ENCODE measurements at regions not wholly inside any gene's neighbourhood (a gene's known extent, or its start where the extent isn't known, plus 50 kb on each side); places are given as distances from the start of the nearest gene placed in this dataset.
"Not testable (repeated sequence)": the region's sequence is repeated elsewhere in the genome, so short reads cannot be mapped to it uniquely, and the experiment has no call there.

DNA sequence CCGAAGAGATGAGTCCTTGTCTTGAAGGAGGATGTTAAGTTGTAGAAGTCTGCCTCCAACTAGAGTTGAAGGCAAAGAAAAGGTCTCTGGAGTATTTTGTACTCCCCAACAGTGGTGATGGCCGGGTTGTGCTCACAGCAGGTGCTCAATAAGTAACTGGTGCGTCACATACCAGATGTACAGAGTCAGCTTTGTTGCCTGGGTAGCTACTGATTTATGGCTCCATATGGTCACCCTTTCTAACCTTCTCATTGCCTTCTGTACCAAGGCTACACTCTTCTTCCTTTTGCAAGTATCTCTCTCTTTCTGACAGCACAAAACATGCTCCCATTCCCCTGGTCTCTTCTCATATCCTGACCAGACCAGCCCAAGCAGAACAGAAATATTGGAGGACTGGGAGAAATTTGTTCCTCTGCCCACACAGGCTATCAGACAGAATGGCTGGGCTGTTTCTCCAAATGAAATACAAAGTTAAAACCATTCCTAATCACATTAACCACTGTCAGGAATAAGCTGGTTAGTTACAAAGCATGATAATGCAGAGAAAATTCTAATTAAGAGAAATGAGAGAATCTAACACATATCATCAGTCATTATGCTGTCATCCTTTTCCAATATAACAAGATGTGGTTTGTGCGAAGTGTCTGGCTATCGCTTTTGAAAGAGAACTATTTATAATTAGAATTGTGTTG, 150.1 kb upstream of the LRRN1 start:
- Histone ChIP-seq H3K4me3 (ENCODE audit: low read depth, low read length) (no peak overlapping the region), H3K4me1 (ENCODE audit: control insufficient read depth, insufficient read depth, low read length) (no peaks in the 10 kb centered on the region), H3K27ac (ENCODE audit: low read depth, low read length) (no peak overlapping the region), H3K36me3 (ENCODE audit: control insufficient read depth, insufficient read depth, low read length) (no peaks in the 10 kb centered on the region), H3K9ac (ENCODE audit: low read length) (no peak overlapping the region), H3K27me3 (ENCODE audit: control insufficient read depth, insufficient read depth, low read length) (no peaks in the 10 kb centered on the region), H3K9me3 (ENCODE audit: control insufficient read depth, insufficient read depth, low read depth, low read length) (no peaks in the 10 kb centered on the region)

DNA sequence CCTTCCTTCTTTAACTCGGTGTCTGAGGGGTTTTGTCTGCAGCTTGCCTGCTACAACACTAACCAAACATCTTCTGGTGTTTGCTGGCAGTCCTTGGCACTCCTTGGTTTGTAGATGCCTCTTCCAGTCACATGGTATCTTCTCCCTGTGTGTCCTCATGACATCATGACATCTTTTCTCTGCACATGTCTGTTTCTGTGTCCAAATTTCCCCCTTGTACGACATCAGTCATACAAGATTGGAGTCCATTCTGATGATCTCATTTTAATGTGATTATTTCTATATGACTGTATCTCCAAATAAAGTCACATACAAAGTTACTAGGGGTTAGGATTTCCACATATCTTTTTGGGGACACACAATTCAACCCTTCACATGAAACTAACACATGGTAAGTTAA, 152.3 kb upstream of the LRRN1 start:
- no peak overlapping the region for H3K4me3 ChIP-seq (ENCODE audit: low read depth, low read length)
- no peak overlapping the region for H3K9ac ChIP-seq (ENCODE audit: low read length)
- H3K4me1 ChIP-seq (ENCODE audit: control insufficient read depth, insufficient read depth, low read length): no peaks in the 10 kb centered on the region
- no peaks in the 10 kb centered on the region for H3K36me3 ChIP-seq (ENCODE audit: control insufficient read depth, insufficient read depth, low read length)
- H3K9me3 ChIP-seq (ENCODE audit: control insufficient read depth, insufficient read depth, low read depth, low read length): no peaks in the 10 kb centered on the region
- H3K27ac ChIP-seq (ENCODE audit: low read depth, low read length): no peak overlapping the region
- no peaks in the 10 kb centered on the region for H3K27me3 ChIP-seq (ENCODE audit: control insufficient read depth, insufficient read depth, low read length)

GRCh38 chr3:3646103-3646844, 153.0 kb upstream of the LRRN1 start:
- H3K4me3 ChIP-seq (ENCODE audit: low read depth, low read length); H3K9me3 ChIP-seq (ENCODE audit: control insufficient read depth, insufficient read depth, low read depth, low read length); H3K36me3 ChIP-seq (ENCODE audit: control insufficient read depth, insufficient read depth, low read length); H3K27me3 ChIP-seq (ENCODE audit: control insufficient read depth, insufficient read depth, low read length); H3K4me1 ChIP-seq (ENCODE audit: control insufficient read depth, insufficient read depth, low read length); H3K27ac ChIP-seq (ENCODE audit: low read depth, low read length); H3K9ac ChIP-seq (ENCODE audit: low read length): not testable (repeated sequence)

- Histone ChIP-seq H3K9ac (ENCODE audit: low read length) (no peak overlapping the region), H3K4me1 (ENCODE audit: control insufficient read depth, insufficient read depth, low read length) (no peaks in the 10 kb centered on the region), H3K4me3 (ENCODE audit: low read depth, low read length) (no peak overlapping the region), H3K9me3 (ENCODE audit: control insufficient read depth, insufficient read depth, low read depth, low read length) (no peaks in the 10 kb centered on the region), H3K27me3 (ENCODE audit: control insufficient read depth, insufficient read depth, low read length) (no peaks in the 10 kb centered on the region), H3K27ac (ENCODE audit: low read depth, low read length) (no peak overlapping the region), H3K36me3 (ENCODE audit: control insufficient read depth, insufficient read depth, low read length) (no peaks in the 10 kb centered on the region)
Observed at GRCh38 chr3:3641877-3642455, 157.3 kb upstream of the LRRN1 start.

GRCh38 chr3:3639078-3639477, 160.2 kb upstream of the LRRN1 start:
- Histone ChIP-seq H3K27me3 (ENCODE audit: control insufficient read depth, insufficient read depth, low read length) (no peaks in the 10 kb centered on the region), H3K4me1 (ENCODE audit: control insufficient read depth, insufficient read depth, low read length) (no peaks in the 10 kb centered on the region), H3K9ac (ENCODE audit: low read length) (no peak overlapping the region), H3K9me3 (ENCODE audit: control insufficient read depth, insufficient read depth, low read depth, low read length) (no peaks in the 10 kb centered on the region), H3K36me3 (ENCODE audit: control insufficient read depth, insufficient read depth, low read length) (no peaks in the 10 kb centered on the region), H3K4me3 (ENCODE audit: low read depth, low read length) (no peak overlapping the region), H3K27ac (ENCODE audit: low read depth, low read length) (no peak overlapping the region)

GRCh38 chr3:3636815-3637214, 162.4 kb upstream of the LRRN1 start:
- H3K36me3 ChIP-seq (ENCODE audit: control insufficient read depth, insufficient read depth, low read length): no peaks in the 10 kb centered on the region
- H3K27ac ChIP-seq (ENCODE audit: low read depth, low read length): no peak overlapping the region
- no peaks in the 10 kb centered on the region for H3K27me3 ChIP-seq (ENCODE audit: control insufficient read depth, insufficient read depth, low read length)
- no peak overlapping the region for H3K9ac ChIP-seq (ENCODE audit: low read length)
- no peak overlapping the region for H3K4me3 ChIP-seq (ENCODE audit: low read depth, low read length)
- H3K9me3 ChIP-seq (ENCODE audit: control insufficient read depth, insufficient read depth, low read depth, low read length): no peaks in the 10 kb centered on the region
- H3K4me1 ChIP-seq (ENCODE audit: control insufficient read depth, insufficient read depth, low read length): no peaks in the 10 kb centered on the region

GRCh38 chr3:3635109-3635508, 164.1 kb upstream of the LRRN1 start:
- H3K4me3 ChIP-seq (ENCODE audit: low read depth, low read length): no peak overlapping the region
- H3K9me3 ChIP-seq (ENCODE audit: control insufficient read depth, insufficient read depth, low read depth, low read length): no peaks in the 10 kb centered on the region
- H3K27me3 ChIP-seq (ENCODE audit: control insufficient read depth, insufficient read depth, low read length): no peaks in the 10 kb centered on the region
- H3K27ac ChIP-seq (ENCODE audit: low read depth, low read length): no peak overlapping the region
- no peaks in the 10 kb centered on the region for H3K4me1 ChIP-seq (ENCODE audit: control insufficient read depth, insufficient read depth, low read length)
- H3K9ac ChIP-seq (ENCODE audit: low read length): no peak overlapping the region
- no peaks in the 10 kb centered on the region for H3K36me3 ChIP-seq (ENCODE audit: control insufficient read depth, insufficient read depth, low read length)

GRCh38 chr3:3634326-3634725, 164.9 kb upstream of the LRRN1 start:
- Histone ChIP-seq H3K27me3 (ENCODE audit: control insufficient read depth, insufficient read depth, low read length) (no peaks in the 10 kb centered on the region), H3K4me1 (ENCODE audit: control insufficient read depth, insufficient read depth, low read length) (no peaks in the 10 kb centered on the region), H3K27ac (ENCODE audit: low read depth, low read length) (no peak overlapping the region), H3K9ac (ENCODE audit: low read length) (no peak overlapping the region), H3K4me3 (ENCODE audit: low read depth, low read length) (no peak overlapping the region), H3K9me3 (ENCODE audit: control insufficient read depth, insufficient read depth, low read depth, low read length) (no peaks in the 10 kb centered on the region), H3K36me3 (ENCODE audit: control insufficient read depth, insufficient read depth, low read length) (no peaks in the 10 kb centered on the region)

DNA sequence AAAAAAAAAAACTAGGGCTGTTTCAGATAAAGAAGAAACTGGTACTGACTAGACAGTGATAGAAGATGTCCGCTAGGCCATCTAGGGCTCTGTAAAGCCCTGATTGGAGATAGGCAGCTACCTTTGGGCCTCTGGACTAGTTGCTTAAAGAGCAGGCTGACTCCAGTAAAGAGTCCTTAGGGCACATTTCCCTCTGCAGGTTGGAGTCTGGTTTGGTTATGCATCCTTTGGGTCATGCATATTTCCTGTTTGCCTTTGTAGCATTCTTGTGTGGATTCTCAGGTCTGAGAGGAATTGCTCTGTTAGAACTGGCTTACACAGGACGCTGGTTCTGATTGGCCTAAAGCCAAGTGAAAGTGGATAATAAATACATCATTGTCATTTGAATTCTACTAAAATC, 165.5 kb upstream of the LRRN1 start:
- Histone ChIP-seq H3K4me1 (ENCODE audit: control insufficient read depth, insufficient read depth, low read length) (no peaks in the 10 kb centered on the region), H3K9ac (ENCODE audit: low read length) (no peak overlapping the region), H3K27ac (ENCODE audit: low read depth, low read length) (no peak overlapping the region), H3K36me3 (ENCODE audit: control insufficient read depth, insufficient read depth, low read length) (no peaks in the 10 kb centered on the region), H3K27me3 (ENCODE audit: control insufficient read depth, insufficient read depth, low read length) (no peaks in the 10 kb centered on the region), H3K9me3 (ENCODE audit: control insufficient read depth, insufficient read depth, low read depth, low read length) (no peaks in the 10 kb centered on the region), H3K4me3 (ENCODE audit: low read depth, low read length) (no peak overlapping the region)

DNA sequence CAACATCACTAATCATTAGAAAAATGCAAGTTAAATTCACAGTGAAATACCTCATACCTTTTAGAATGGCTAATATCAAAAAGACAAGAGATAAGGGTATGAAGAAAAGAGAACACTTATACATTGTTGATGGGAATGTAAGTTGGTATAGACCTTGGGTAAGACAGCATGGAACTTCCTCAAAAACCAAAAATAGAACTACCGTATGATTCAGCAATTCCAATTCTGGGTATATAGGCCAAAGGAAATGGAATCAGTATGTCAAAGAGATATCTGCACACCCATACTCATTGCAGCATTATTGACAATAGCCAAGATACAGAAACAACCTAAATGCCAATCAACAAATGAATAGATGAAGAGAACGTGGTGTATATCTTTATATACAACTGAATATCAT, 166.8 kb upstream of the LRRN1 start:
- no peaks in the 10 kb centered on the region for H3K27me3 ChIP-seq (ENCODE audit: control insufficient read depth, insufficient read depth, low read length)
- H3K4me3 ChIP-seq (ENCODE audit: low read depth, low read length): no peak overlapping the region
- no peaks in the 10 kb centered on the region for H3K4me1 ChIP-seq (ENCODE audit: control insufficient read depth, insufficient read depth, low read length)
- H3K36me3 ChIP-seq (ENCODE audit: control insufficient read depth, insufficient read depth, low read length): no peaks in the 10 kb centered on the region
- H3K9ac ChIP-seq (ENCODE audit: low read length): no peak overlapping the region
- H3K9me3 ChIP-seq (ENCODE audit: control insufficient read depth, insufficient read depth, low read depth, low read length): no peaks in the 10 kb centered on the region
- H3K27ac ChIP-seq (ENCODE audit: low read depth, low read length): no peak overlapping the region

DNA sequence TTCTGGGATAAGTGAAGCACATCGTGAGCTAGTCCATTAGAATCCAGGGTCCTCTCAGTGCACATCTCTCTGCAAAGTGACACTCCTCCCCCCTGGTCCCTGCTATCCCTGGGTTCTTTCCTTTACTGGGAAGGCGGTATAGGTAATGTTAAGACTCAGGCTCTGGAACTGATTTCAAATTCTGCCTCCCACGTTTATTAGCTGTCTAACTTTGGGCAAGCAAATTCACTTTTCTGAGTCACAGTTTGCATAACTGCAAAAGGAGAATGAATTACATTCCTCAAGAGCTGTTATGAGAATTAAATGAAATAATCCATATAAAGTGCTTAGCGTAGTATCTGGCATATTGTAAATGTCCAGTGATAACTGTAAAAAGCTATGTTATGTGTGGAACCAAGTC, 168.1 kb upstream of the LRRN1 start:
- Histone ChIP-seq H3K9me3 (ENCODE audit: control insufficient read depth, insufficient read depth, low read depth, low read length) (no peaks in the 10 kb centered on the region), H3K27me3 (ENCODE audit: control insufficient read depth, insufficient read depth, low read length) (no peaks in the 10 kb centered on the region), H3K9ac (ENCODE audit: low read length) (no peak overlapping the region), H3K36me3 (ENCODE audit: control insufficient read depth, insufficient read depth, low read length) (no peaks in the 10 kb centered on the region), H3K4me3 (ENCODE audit: low read depth, low read length) (no peak overlapping the region), H3K27ac (ENCODE audit: low read depth, low read length) (no peak overlapping the region), H3K4me1 (ENCODE audit: control insufficient read depth, insufficient read depth, low read length) (no peaks in the 10 kb centered on the region)
